ENCODE measurements at regions not wholly inside any gene's neighbourhood (a gene's known extent, or its start where the extent isn't known, plus 50 kb on each side); places are given as distances from the start of the nearest gene placed in this dataset.
"Not testable (repeated sequence)": the region's sequence is repeated elsewhere in the genome, so short reads cannot be mapped to it uniquely, and the experiment has no call there.

- no peaks in the 10 kb centered on the region for H3K9me3 ChIP-seq (ENCODE audit: low read length)
- H3K27me3 ChIP-seq (ENCODE audit: insufficient read depth, low read length), result peaks cover 40% of the 10 kb centered on the region
- no peak overlapping the region for H3K4me3 ChIP-seq (ENCODE audit: low read length)
- H3K4me1 ChIP-seq (ENCODE audit: insufficient read depth, low read length), result peaks cover 5% of the 10 kb centered on the region
- no peak overlapping the region for H2AFZ ChIP-seq (ENCODE audit: low read depth, low read length)
- H3K36me3 ChIP-seq (ENCODE audit: insufficient read depth, low read length), result no peaks in the 10 kb centered on the region
Observed at GRCh38 chr17:77284023-77284617, 143.4 kb downstream of the SEC14L1 start.

- Histone ChIP-seq H3K4me3 (ENCODE audit: low read length) (no peak overlapping the region), H3K27me3 (ENCODE audit: insufficient read depth, low read length) (peaks cover 24% of the 10 kb centered on the region), H2AFZ (ENCODE audit: low read depth, low read length) (no peak overlapping the region), H3K36me3 (ENCODE audit: insufficient read depth, low read length) (no peaks in the 10 kb centered on the region), H3K4me1 (ENCODE audit: insufficient read depth, low read length) (peaks cover 5% of the 10 kb centered on the region), H3K9me3 (ENCODE audit: low read length) (no peaks in the 10 kb centered on the region)
Observed at GRCh38 chr17:77285594-77286390, 145.0 kb downstream of the SEC14L1 start.

GRCh38 chr17:77286391-77286640, 145.5 kb downstream of the SEC14L1 start:
- no peaks in the 10 kb centered on the region for H3K36me3 ChIP-seq (ENCODE audit: insufficient read depth, low read length)
- H3K4me3 ChIP-seq (ENCODE audit: low read length), result no peak overlapping the region
- H3K4me1 ChIP-seq (ENCODE audit: insufficient read depth, low read length), result peaks cover 5% of the 10 kb centered on the region
- H3K9me3 ChIP-seq (ENCODE audit: low read length), result no peaks in the 10 kb centered on the region
- no peak overlapping the region for H2AFZ ChIP-seq (ENCODE audit: low read depth, low read length)
- H3K27me3 ChIP-seq (ENCODE audit: insufficient read depth, low read length), result peaks cover 24% of the 10 kb centered on the region

GRCh38 chr17:77286641-77287431, 146.1 kb downstream of the SEC14L1 start:
- no peaks in the 10 kb centered on the region for H3K9me3 ChIP-seq (ENCODE audit: low read length)
- no peaks in the 10 kb centered on the region for H3K4me1 ChIP-seq (ENCODE audit: insufficient read depth, low read length)
- H3K27me3 ChIP-seq (ENCODE audit: insufficient read depth, low read length), result peaks cover 19% of the 10 kb centered on the region
- H2AFZ ChIP-seq (ENCODE audit: low read depth, low read length), result no peak overlapping the region
- H3K4me3 ChIP-seq (ENCODE audit: low read length), result no peak overlapping the region
- no peaks in the 10 kb centered on the region for H3K36me3 ChIP-seq (ENCODE audit: insufficient read depth, low read length)

GRCh38 chr17:77287432-77288068, 146.8 kb downstream of the SEC14L1 start:
- H3K9me3 ChIP-seq (ENCODE audit: low read length), result no peaks in the 10 kb centered on the region
- peaks cover 12% of the 10 kb centered on the region for H3K27me3 ChIP-seq (ENCODE audit: insufficient read depth, low read length)
- no peaks in the 10 kb centered on the region for H3K36me3 ChIP-seq (ENCODE audit: insufficient read depth, low read length)
- no peaks in the 10 kb centered on the region for H3K4me1 ChIP-seq (ENCODE audit: insufficient read depth, low read length)
- no peak overlapping the region for H3K4me3 ChIP-seq (ENCODE audit: low read length)
- H2AFZ ChIP-seq (ENCODE audit: low read depth, low read length), result no peak overlapping the region

- H3K9me3 ChIP-seq (ENCODE audit: low read length), result no peaks in the 10 kb centered on the region
- no peaks in the 10 kb centered on the region for H3K4me1 ChIP-seq (ENCODE audit: insufficient read depth, low read length)
- no peak overlapping the region for H3K4me3 ChIP-seq (ENCODE audit: low read length)
- no peaks in the 10 kb centered on the region for H3K36me3 ChIP-seq (ENCODE audit: insufficient read depth, low read length)
- no peak overlapping the region for H2AFZ ChIP-seq (ENCODE audit: low read depth, low read length)
- peaks cover 6% of the 10 kb centered on the region for H3K27me3 ChIP-seq (ENCODE audit: insufficient read depth, low read length)
Observed at GRCh38 chr17:77288115-77288619, 147.4 kb downstream of the SEC14L1 start.

GRCh38 chr17:77290759-77291558, 150.2 kb downstream of the SEC14L1 start:
- not testable (repeated sequence) for H3K4me3 ChIP-seq (ENCODE audit: low read length); H2AFZ ChIP-seq (ENCODE audit: low read depth, low read length); H3K27me3 ChIP-seq (ENCODE audit: insufficient read depth, low read length); H3K4me1 ChIP-seq (ENCODE audit: insufficient read depth, low read length); H3K9me3 ChIP-seq (ENCODE audit: low read length); H3K36me3 ChIP-seq (ENCODE audit: insufficient read depth, low read length)

GRCh38 chr17:77291591-77292386, 151.0 kb downstream of the SEC14L1 start:
- Histone ChIP-seq H3K36me3 (ENCODE audit: insufficient read depth, low read length) (no peaks in the 10 kb centered on the region), H3K4me3 (ENCODE audit: low read length) (no peak overlapping the region), H3K27me3 (ENCODE audit: insufficient read depth, low read length) (no peaks in the 10 kb centered on the region), H3K9me3 (ENCODE audit: low read length) (no peaks in the 10 kb centered on the region), H3K4me1 (ENCODE audit: insufficient read depth, low read length) (no peaks in the 10 kb centered on the region), H2AFZ (ENCODE audit: low read depth, low read length) (no peak overlapping the region)

GRCh38 chr17:77294761-77295160, 154.0 kb downstream of the SEC14L1 start:
- no peaks in the 10 kb centered on the region for H3K4me1 ChIP-seq (ENCODE audit: insufficient read depth, low read length)
- no peak overlapping the region for H2AFZ ChIP-seq (ENCODE audit: low read depth, low read length)

GRCh38 chr17:77295241-77295853, 154.6 kb downstream of the SEC14L1 start:
- no peaks in the 10 kb centered on the region for H3K36me3 ChIP-seq (ENCODE audit: insufficient read depth, low read length)
- no peaks in the 10 kb centered on the region for H3K4me1 ChIP-seq (ENCODE audit: insufficient read depth, low read length)
- H2AFZ ChIP-seq (ENCODE audit: low read depth, low read length), result no peak overlapping the region
- no peaks in the 10 kb centered on the region for H3K27me3 ChIP-seq (ENCODE audit: insufficient read depth, low read length)
- H3K4me3 ChIP-seq (ENCODE audit: low read length), result no peak overlapping the region
- no peaks in the 10 kb centered on the region for H3K9me3 ChIP-seq (ENCODE audit: low read length)

More at GRCh38 chr17:77294761-77295160, 154.0 kb downstream of the SEC14L1 start:
- Histone ChIP-seq H3K27me3 (ENCODE audit: insufficient read depth, low read length) (no peaks in the 10 kb centered on the region), H3K4me3 (ENCODE audit: low read length) (no peak overlapping the region), H3K36me3 (ENCODE audit: insufficient read depth, low read length) (no peaks in the 10 kb centered on the region), H3K9me3 (ENCODE audit: low read length) (no peaks in the 10 kb centered on the region)

GRCh38 chr17:77296769-77297409, 156.1 kb downstream of the SEC14L1 start:
- no peaks in the 10 kb centered on the region for H3K4me1 ChIP-seq (ENCODE audit: insufficient read depth, low read length)
- no peak overlapping the region for H2AFZ ChIP-seq (ENCODE audit: low read depth, low read length)
- no peaks in the 10 kb centered on the region for H3K36me3 ChIP-seq (ENCODE audit: insufficient read depth, low read length)
- no peaks in the 10 kb centered on the region for H3K27me3 ChIP-seq (ENCODE audit: insufficient read depth, low read length)
- H3K9me3 ChIP-seq (ENCODE audit: low read length), result no peaks in the 10 kb centered on the region
- no peak overlapping the region for H3K4me3 ChIP-seq (ENCODE audit: low read length)

Data from neuron (in vitro differentiated cells).